ENCODE measurements at regions not wholly inside any gene's neighbourhood (a gene's known extent, or its start where the extent isn't known, plus 50 kb on each side); places are given as distances from the start of the nearest gene placed in this dataset.
"Not testable (repeated sequence)": the region's sequence is repeated elsewhere in the genome, so short reads cannot be mapped to it uniquely, and the experiment has no call there.

- Histone ChIP-seq H3K4me3 (ENCODE audit: low read length) (no peak overlapping the region), H3K27ac (ENCODE audit: low read length) (no peak overlapping the region), H3K9me2 (replicated peaks; ENCODE audit: insufficient read depth, low read length) (no peaks in the 10 kb centered on the region), H3K27me3 (ENCODE audit: low read length) (no peaks in the 10 kb centered on the region), H2AFZ (ENCODE audit: low read length) (no peak overlapping the region), H3K9ac (ENCODE audit: low read length) (no peak overlapping the region), H3K36me3 (ENCODE audit: insufficient read depth, low read length) (no peaks in the 10 kb centered on the region), H3K4me1 (ENCODE audit: low read length) (peaks cover 15% of the 10 kb centered on the region), H3K79me2 (ENCODE audit: low read length) (no peaks in the 10 kb centered on the region), H3K4me2 (ENCODE audit: low read depth, low read length, poor library complexity, severe bottlenecking) (no peak overlapping the region), H4K20me1 (ENCODE audit: insufficient read depth, low read depth, low read length) (no peaks in the 10 kb centered on the region), H3K9me3 (ENCODE audit: low read length) (no peaks in the 10 kb centered on the region)
- no peak for DNase-seq
These were observed 294.6 kb upstream of the MIR17HG start for GRCh38 chr13:91052876-91053275.

GRCh38 chr13:91053318-91054065 is 294.0 kb upstream of the MIR17HG start:
- Histone ChIP-seq H3K27me3 (ENCODE audit: low read length) (no peaks in the 10 kb centered on the region), H2AFZ (ENCODE audit: low read length) (no peak overlapping the region), H3K4me2 (ENCODE audit: low read depth, low read length, poor library complexity, severe bottlenecking) (no peak overlapping the region), H3K79me2 (ENCODE audit: low read length) (no peaks in the 10 kb centered on the region), H3K9ac (ENCODE audit: low read length) (no peak overlapping the region), H3K4me1 (ENCODE audit: low read length) (peaks cover 15% of the 10 kb centered on the region), H4K20me1 (ENCODE audit: insufficient read depth, low read depth, low read length) (no peaks in the 10 kb centered on the region), H3K27ac (ENCODE audit: low read length) (no peak overlapping the region), H3K36me3 (ENCODE audit: insufficient read depth, low read length) (no peaks in the 10 kb centered on the region), H3K4me3 (ENCODE audit: low read length) (no peak overlapping the region), H3K9me3 (ENCODE audit: low read length) (no peaks in the 10 kb centered on the region), H3K9me2 (replicated peaks; ENCODE audit: insufficient read depth, low read length) (no peaks in the 10 kb centered on the region)
- no peak for DNase-seq

- Histone ChIP-seq H3K27ac (ENCODE audit: low read length) (no peak overlapping the region), H3K27me3 (ENCODE audit: low read length) (no peaks in the 10 kb centered on the region), H4K20me1 (ENCODE audit: insufficient read depth, low read depth, low read length) (no peaks in the 10 kb centered on the region), H3K4me2 (ENCODE audit: low read depth, low read length, poor library complexity, severe bottlenecking) (no peak overlapping the region), H3K9ac (ENCODE audit: low read length) (no peak overlapping the region), H3K36me3 (ENCODE audit: insufficient read depth, low read length) (no peaks in the 10 kb centered on the region), H3K4me1 (ENCODE audit: low read length) (peaks cover 15% of the 10 kb centered on the region), H2AFZ (ENCODE audit: low read length) (no peak overlapping the region), H3K9me2 (replicated peaks; ENCODE audit: insufficient read depth, low read length) (no peaks in the 10 kb centered on the region), H3K4me3 (ENCODE audit: low read length) (no peak overlapping the region), H3K79me2 (ENCODE audit: low read length) (no peaks in the 10 kb centered on the region), H3K9me3 (ENCODE audit: low read length) (no peaks in the 10 kb centered on the region)
- DNase-seq = no peak
These were observed 292.6 kb upstream of the MIR17HG start for GRCh38 chr13:91054902-91055301.

GRCh38 chr13:91056746-91057145 is 290.7 kb upstream of the MIR17HG start:
- H3K4me1 ChIP-seq (ENCODE audit: low read length) = peaks cover 15% of the 10 kb centered on the region
- no peaks in the 10 kb centered on the region for H3K79me2 ChIP-seq (ENCODE audit: low read length)
- no peak overlapping the region for H3K4me3 ChIP-seq (ENCODE audit: low read length)
- no peak overlapping the region for H3K27ac ChIP-seq (ENCODE audit: low read length)
- peak overlapping the region; percentile 39 for H3K4me2 ChIP-seq (ENCODE audit: low read depth, low read length, poor library complexity, severe bottlenecking)
- H3K27me3 ChIP-seq (ENCODE audit: low read length) = no peaks in the 10 kb centered on the region
- H3K9me3 ChIP-seq (ENCODE audit: low read length) = no peaks in the 10 kb centered on the region
- H3K9me2 ChIP-seq (replicated peaks; ENCODE audit: insufficient read depth, low read length) = no peaks in the 10 kb centered on the region
- H2AFZ ChIP-seq (ENCODE audit: low read length) = no peak overlapping the region
- no peaks in the 10 kb centered on the region for H4K20me1 ChIP-seq (ENCODE audit: insufficient read depth, low read depth, low read length)
- H3K9ac ChIP-seq (ENCODE audit: low read length) = no peak overlapping the region
- DNase-seq = no peak
- H3K36me3 ChIP-seq (ENCODE audit: insufficient read depth, low read length) = no peaks in the 10 kb centered on the region

- DNase-seq; H3K9ac ChIP-seq (ENCODE audit: low read length); H4K20me1 ChIP-seq (ENCODE audit: insufficient read depth, low read depth, low read length); H3K9me2 ChIP-seq (replicated peaks; ENCODE audit: insufficient read depth, low read length); H3K36me3 ChIP-seq (ENCODE audit: insufficient read depth, low read length); H3K4me2 ChIP-seq (ENCODE audit: low read depth, low read length, poor library complexity, severe bottlenecking); H3K79me2 ChIP-seq (ENCODE audit: low read length); H2AFZ ChIP-seq (ENCODE audit: low read length); H3K27me3 ChIP-seq (ENCODE audit: low read length); H3K4me3 ChIP-seq (ENCODE audit: low read length); H3K27ac ChIP-seq (ENCODE audit: low read length); H3K9me3 ChIP-seq (ENCODE audit: low read length): not testable (repeated sequence)
- H3K4me1 ChIP-seq (ENCODE audit: low read length) = peaks cover 15% of the 10 kb centered on the region
These were observed 290.0 kb upstream of the MIR17HG start for GRCh38 chr13:91057507-91057906.

GRCh38 chr13:91058066-91058465 is 289.4 kb upstream of the MIR17HG start:
- no peak overlapping the region for H3K4me2 ChIP-seq (ENCODE audit: low read depth, low read length, poor library complexity, severe bottlenecking)
- no peak overlapping the region for H3K4me3 ChIP-seq (ENCODE audit: low read length)
- no peaks in the 10 kb centered on the region for H4K20me1 ChIP-seq (ENCODE audit: insufficient read depth, low read depth, low read length)
- no peak overlapping the region for H3K27ac ChIP-seq (ENCODE audit: low read length)
- no peaks in the 10 kb centered on the region for H3K79me2 ChIP-seq (ENCODE audit: low read length)
- H3K9ac ChIP-seq (ENCODE audit: low read length) = no peak overlapping the region
- H3K9me2 ChIP-seq (replicated peaks; ENCODE audit: insufficient read depth, low read length) = no peaks in the 10 kb centered on the region
- H3K27me3 ChIP-seq (ENCODE audit: low read length) = no peaks in the 10 kb centered on the region
- DNase-seq = no peak
- H2AFZ ChIP-seq (ENCODE audit: low read length) = no peak overlapping the region
- H3K4me1 ChIP-seq (ENCODE audit: low read length) = peaks cover 15% of the 10 kb centered on the region
- no peaks in the 10 kb centered on the region for H3K36me3 ChIP-seq (ENCODE audit: insufficient read depth, low read length)
- H3K9me3 ChIP-seq (ENCODE audit: low read length) = no peaks in the 10 kb centered on the region

- Histone ChIP-seq H3K79me2 (ENCODE audit: low read length) (no peaks in the 10 kb centered on the region), H3K4me3 (ENCODE audit: low read length) (no peak overlapping the region), H4K20me1 (ENCODE audit: insufficient read depth, low read depth, low read length) (no peaks in the 10 kb centered on the region), H3K27ac (ENCODE audit: low read length) (no peak overlapping the region), H3K4me2 (ENCODE audit: low read depth, low read length, poor library complexity, severe bottlenecking) (no peak overlapping the region), H3K9me3 (ENCODE audit: low read length) (no peaks in the 10 kb centered on the region), H3K36me3 (ENCODE audit: insufficient read depth, low read length) (no peaks in the 10 kb centered on the region), H3K4me1 (ENCODE audit: low read length) (peaks cover 15% of the 10 kb centered on the region), H2AFZ (ENCODE audit: low read length) (no peak overlapping the region), H3K9ac (ENCODE audit: low read length) (no peak overlapping the region), H3K27me3 (ENCODE audit: low read length) (no peaks in the 10 kb centered on the region), H3K9me2 (replicated peaks; ENCODE audit: insufficient read depth, low read length) (no peaks in the 10 kb centered on the region)
- no peak for DNase-seq
These were observed 288.6 kb upstream of the MIR17HG start for GRCh38 chr13:91058919-91059318.

- no peaks in the 10 kb centered on the region for H3K9me3 ChIP-seq (ENCODE audit: low read length)
- 0 out of 2 replicates have a peak, but pooled peaks cover 3% of the 10 kb centered on the region for H3K9me2 ChIP-seq (replicated peaks; ENCODE audit: insufficient read depth, low read length)
- no peak overlapping the region for H3K27ac ChIP-seq (ENCODE audit: low read length)
- H3K27me3 ChIP-seq (ENCODE audit: low read length) = no peaks in the 10 kb centered on the region
- no peak overlapping the region for H3K4me3 ChIP-seq (ENCODE audit: low read length)
- H3K4me1 ChIP-seq (ENCODE audit: low read length) = no peaks in the 10 kb centered on the region
- no peak overlapping the region for H3K9ac ChIP-seq (ENCODE audit: low read length)
- H4K20me1 ChIP-seq (ENCODE audit: insufficient read depth, low read depth, low read length) = no peaks in the 10 kb centered on the region
- no peak overlapping the region for H2AFZ ChIP-seq (ENCODE audit: low read length)
- H3K36me3 ChIP-seq (ENCODE audit: insufficient read depth, low read length) = no peaks in the 10 kb centered on the region
- DNase-seq = no peak
- no peak overlapping the region for H3K4me2 ChIP-seq (ENCODE audit: low read depth, low read length, poor library complexity, severe bottlenecking)
- H3K79me2 ChIP-seq (ENCODE audit: low read length) = no peaks in the 10 kb centered on the region
These were observed 280.7 kb upstream of the MIR17HG start for GRCh38 chr13:91066745-91067144.
